ENCODE measurements at regions not wholly inside any gene's neighbourhood (a gene's known extent, or its start where the extent isn't known, plus 50 kb on each side); places are given as distances from the start of the nearest gene placed in this dataset.

- no peak overlapping the region for H3K4me3 ChIP-seq (replicated peaks in 1 of 2; ENCODE audit: low read depth in 1 of 2, low read length in 2 of 2)
- ChIA-PET CTCF (no interaction called here), POLR2A (no interaction called here)
Observed at GRCh38 chr12:62016021-62016420, 244.2 kb upstream of the USP15 start.

More at GRCh38 chr12:62016021-62016420, 244.2 kb upstream of the USP15 start:
- Histone ChIP-seq H3K9me2 (ENCODE audit: insufficient read depth) (no peaks in the 10 kb centered on the region), H3K27me3 (ENCODE audit: insufficient read depth, low read length) (no peaks in the 10 kb centered on the region), H4K20me1 (ENCODE audit: insufficient read depth) (no peaks in the 10 kb centered on the region), H3K79me2 (ENCODE audit: insufficient read depth, low read length) (no peaks in the 10 kb centered on the region), H3K27ac (ENCODE audit: low read depth, low read length) (no peak overlapping the region), H2AFZ (ENCODE audit: low read depth, low read length, poor library complexity, severe bottlenecking) (no peak overlapping the region), H3K9ac (ENCODE audit: low read length) (no peak overlapping the region), H3K4me1 (ENCODE audit: control insufficient read depth in 1 of 2, insufficient read depth in 2 of 2, low read length in 2 of 2) (no peaks in the 10 kb centered on the region), H3K36me3 (ENCODE audit: control insufficient read depth in 1 of 2, insufficient read depth in 2 of 2, low read length in 2 of 2) (no peaks in the 10 kb centered on the region), H3K4me2 (ENCODE audit: low read length) (no peak overlapping the region), H3K9me3 (ENCODE audit: control insufficient read depth in 1 of 2, insufficient read depth in 1 of 2, low read depth in 1 of 2, low read length in 2 of 2) (no peaks in the 10 kb centered on the region)
- DNase-seq (ENCODE audit: low read depth, low spot score) (no peak), ATAC-seq (no peak)
- intact Hi-C loops (cut with micrococcal nuclease), result no loop called here
- no TSS peak for BruUV-seq (replicated peaks)
- RAD21 ChIA-PET (ENCODE audit: low non-redundant PET in 1 of 2, low total read pairs in 2 of 2, uncharacterized antibody in 2 of 2, unreplicated experiment in 2 of 2), result no interaction called here
- TF ChIP-seq ELF1 (IDR thresholded peaks at IDR 0.05; ENCODE audit: borderline replicate concordance, low read depth) (no peak), REST (IDR thresholded peaks at IDR 0.05; ENCODE audit: low read depth) (no peak), RAD21 (IDR thresholded peaks at IDR 0.05; ENCODE audit: low read depth) (no peak), ZFX (IDR thresholded peaks at IDR 0.05) (no peak), YY1 (IDR thresholded peaks at IDR 0.05; ENCODE audit: extremely low read depth, insufficient replicate concordance, low read depth, low read length) (no peak), POLR2A (IDR thresholded peaks at IDR 0.05; ENCODE audit: borderline replicate concordance, extremely low read depth, insufficient read depth, insufficient read length) (no peak), SIN3A (IDR thresholded peaks at IDR 0.05; ENCODE audit: low read depth) (no peak), JUND (IDR thresholded peaks at IDR 0.05) (no peak), ZBTB33 (IDR thresholded peaks at IDR 0.05; ENCODE audit: extremely low read depth, insufficient replicate concordance, low read length) (no peak)
- TF ChIP-seq, protein P1, sequence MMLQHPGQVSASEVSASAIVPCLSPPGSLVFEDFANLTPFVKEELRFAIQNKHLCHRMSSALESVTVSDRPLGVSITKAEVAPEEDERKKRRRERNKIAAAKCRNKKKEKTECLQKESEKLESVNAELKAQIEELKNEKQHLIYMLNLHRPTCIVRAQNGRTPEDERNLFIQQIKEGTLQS (IDR thresholded peaks at IDR 0.05), result no peak
